HCT116 (cell line): ENCODE measurements at regions not wholly inside any gene's neighbourhood (a gene's known extent, or its start where the extent isn't known, plus 50 kb on each side); places are given as distances from the start of the nearest gene placed in this dataset.

Experiments used
- POLR2A ChIP-seq: IDR thresholded peaks from 2 replicates; pipeline ENCODE4 v1.7.0; 2011; ENCODE audit warnings: borderline replicate concordance; ENCODE audit not compliant: insufficient read depth, insufficient read length; ENCODE audit errors: extremely low read depth
- SIN3A ChIP-seq: IDR thresholded peaks from 2 replicates; pipeline ENCODE4 v1.6.1; 2012; ENCODE audit warnings: low read depth
- TF ChIP-seq, protein P1 (sequence below): IDR thresholded peaks from 2 replicates; pipeline ENCODE4 v1.6.1; 2012
- TF ChIP-seq, protein P2 (sequence below), 3 experiments: fragments of 200-600 bp in 1 of 3; sonication (generic) in 1 of 3; IDR thresholded peaks in 2 of 3; conservative IDR thresholded peaks in 1 of 3; 2 replicates each; pipeline ENCODE4 v1.5.1; 2012 to 2017; ENCODE audit warnings: low read depth in 2 of 3, low read length in 2 of 3, antibody characterized with exemption in 1 of 3, borderline replicate concordance in 1 of 3, control low read depth in 1 of 3, mild to moderate bottlenecking in 1 of 3, mixed read lengths in 1 of 3, mixed run types in 1 of 3, moderate library complexity in 1 of 3; ENCODE audit not compliant: insufficient read depth in 1 of 3

DNA sequence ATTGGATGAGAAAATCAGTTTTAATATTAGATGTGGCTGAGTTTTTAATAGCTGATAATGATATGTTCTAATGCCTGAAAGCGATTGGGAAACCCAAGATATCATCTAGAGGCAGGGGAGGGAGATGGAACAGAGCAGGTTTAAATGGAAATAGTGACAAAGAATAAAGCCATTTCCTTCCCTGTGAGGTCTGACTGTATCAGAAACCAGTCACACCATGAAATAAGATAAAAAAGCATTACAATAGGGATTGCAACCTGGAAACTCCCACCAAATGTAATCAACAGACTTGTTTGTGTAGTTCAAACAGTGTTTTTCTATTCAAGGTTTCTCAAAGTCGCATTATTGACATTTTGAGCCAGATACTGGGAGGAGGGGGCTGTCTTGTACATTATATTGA, 110.1 kb upstream of the SMIM23 start:
- TF ChIP-seq, protein P1, sequence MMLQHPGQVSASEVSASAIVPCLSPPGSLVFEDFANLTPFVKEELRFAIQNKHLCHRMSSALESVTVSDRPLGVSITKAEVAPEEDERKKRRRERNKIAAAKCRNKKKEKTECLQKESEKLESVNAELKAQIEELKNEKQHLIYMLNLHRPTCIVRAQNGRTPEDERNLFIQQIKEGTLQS: no peak
- no peak for TF ChIP-seq POLR2A
- TF ChIP-seq, protein P2, sequence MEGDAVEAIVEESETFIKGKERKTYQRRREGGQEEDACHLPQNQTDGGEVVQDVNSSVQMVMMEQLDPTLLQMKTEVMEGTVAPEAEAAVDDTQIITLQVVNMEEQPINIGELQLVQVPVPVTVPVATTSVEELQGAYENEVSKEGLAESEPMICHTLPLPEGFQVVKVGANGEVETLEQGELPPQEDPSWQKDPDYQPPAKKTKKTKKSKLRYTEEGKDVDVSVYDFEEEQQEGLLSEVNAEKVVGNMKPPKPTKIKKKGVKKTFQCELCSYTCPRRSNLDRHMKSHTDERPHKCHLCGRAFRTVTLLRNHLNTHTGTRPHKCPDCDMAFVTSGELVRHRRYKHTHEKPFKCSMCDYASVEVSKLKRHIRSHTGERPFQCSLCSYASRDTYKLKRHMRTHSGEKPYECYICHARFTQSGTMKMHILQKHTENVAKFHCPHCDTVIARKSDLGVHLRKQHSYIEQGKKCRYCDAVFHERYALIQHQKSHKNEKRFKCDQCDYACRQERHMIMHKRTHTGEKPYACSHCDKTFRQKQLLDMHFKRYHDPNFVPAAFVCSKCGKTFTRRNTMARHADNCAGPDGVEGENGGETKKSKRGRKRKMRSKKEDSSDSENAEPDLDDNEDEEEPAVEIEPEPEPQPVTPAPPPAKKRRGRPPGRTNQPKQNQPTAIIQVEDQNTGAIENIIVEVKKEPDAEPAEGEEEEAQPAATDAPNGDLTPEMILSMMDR (IDR thresholded peaks at IDR 0.05 in 2 of 3, conservative IDR thresholded peaks at IDR 0.05 in 1 of 3; ENCODE audit: borderline replicate concordance in 1 of 3, insufficient read depth in 1 of 3, low read depth in 2 of 3, low read length in 2 of 3): no peak
- no peak for TF ChIP-seq SIN3A
